ENCODE measurements at regions not wholly inside any gene's neighbourhood (a gene's known extent, or its start where the extent isn't known, plus 50 kb on each side); places are given as distances from the start of the nearest gene placed in this dataset.

DNA sequence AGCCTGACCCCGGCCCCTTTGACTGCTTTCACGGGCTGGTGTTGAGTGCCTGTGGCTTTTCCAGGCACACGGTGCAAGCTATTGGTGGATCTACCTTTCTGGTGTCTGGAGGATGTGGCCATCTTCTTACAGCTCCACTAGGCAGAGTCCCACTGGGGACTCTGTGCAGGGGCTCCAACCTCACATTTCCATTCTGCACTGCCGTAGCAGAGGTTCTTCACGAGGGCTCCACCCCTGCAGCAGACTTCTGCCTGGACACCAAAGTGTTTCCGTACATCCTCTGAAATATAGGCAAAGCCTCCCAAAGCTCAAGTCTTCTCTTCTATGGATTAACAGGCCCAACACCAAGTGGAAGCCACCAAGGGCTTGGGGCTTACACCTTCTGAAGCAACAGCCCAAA lies 691.5 kb upstream of the POU3F2 start:
- TF ChIP-seq, protein P1, sequence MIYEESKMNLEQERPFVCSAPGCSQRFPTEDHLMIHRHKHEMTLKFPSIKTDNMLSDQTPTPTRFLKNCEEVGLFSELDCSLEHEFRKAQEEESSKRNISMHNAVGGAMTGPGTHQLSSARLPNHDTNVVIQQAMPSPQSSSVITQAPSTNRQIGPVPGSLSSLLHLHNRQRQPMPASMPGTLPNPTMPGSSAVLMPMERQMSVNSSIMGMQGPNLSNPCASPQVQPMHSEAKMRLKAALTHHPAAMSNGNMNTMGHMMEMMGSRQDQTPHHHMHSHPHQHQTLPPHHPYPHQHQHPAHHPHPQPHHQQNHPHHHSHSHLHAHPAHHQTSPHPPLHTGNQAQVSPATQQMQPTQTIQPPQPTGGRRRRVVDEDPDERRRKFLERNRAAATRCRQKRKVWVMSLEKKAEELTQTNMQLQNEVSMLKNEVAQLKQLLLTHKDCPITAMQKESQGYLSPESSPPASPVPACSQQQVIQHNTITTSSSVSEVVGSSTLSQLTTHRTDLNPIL (CRISPR knock-in tag; IDR thresholded peaks at IDR 0.05; ENCODE audit: low read depth) = no peak
- TF ChIP-seq ZC3H10 (CRISPR knock-in tag; IDR thresholded peaks at IDR 0.05) (no peak), BACH2 (CRISPR knock-in tag; IDR thresholded peaks at IDR 0.05; ENCODE audit: borderline replicate concordance) (no peak), RARB (CRISPR knock-in tag; IDR thresholded peaks at IDR 0.05) (no peak)
- TF ChIP-seq, protein P2, sequence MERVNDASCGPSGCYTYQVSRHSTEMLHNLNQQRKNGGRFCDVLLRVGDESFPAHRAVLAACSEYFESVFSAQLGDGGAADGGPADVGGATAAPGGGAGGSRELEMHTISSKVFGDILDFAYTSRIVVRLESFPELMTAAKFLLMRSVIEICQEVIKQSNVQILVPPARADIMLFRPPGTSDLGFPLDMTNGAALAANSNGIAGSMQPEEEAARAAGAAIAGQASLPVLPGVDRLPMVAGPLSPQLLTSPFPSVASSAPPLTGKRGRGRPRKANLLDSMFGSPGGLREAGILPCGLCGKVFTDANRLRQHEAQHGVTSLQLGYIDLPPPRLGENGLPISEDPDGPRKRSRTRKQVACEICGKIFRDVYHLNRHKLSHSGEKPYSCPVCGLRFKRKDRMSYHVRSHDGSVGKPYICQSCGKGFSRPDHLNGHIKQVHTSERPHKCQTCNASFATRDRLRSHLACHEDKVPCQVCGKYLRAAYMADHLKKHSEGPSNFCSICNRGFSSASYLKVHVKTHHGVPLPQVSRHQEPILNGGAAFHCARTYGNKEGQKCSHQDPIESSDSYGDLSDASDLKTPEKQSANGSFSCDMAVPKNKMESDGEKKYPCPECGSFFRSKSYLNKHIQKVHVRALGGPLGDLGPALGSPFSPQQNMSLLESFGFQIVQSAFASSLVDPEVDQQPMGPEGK (CRISPR knock-in tag; IDR thresholded peaks at IDR 0.05; ENCODE audit: borderline replicate concordance) = no peak

Data from SK-N-SH treated with all-trans-retinoic acid at 6 μM for 48 hours (cell line).